Activated CD8-positive, alpha-beta T cell treated with anti-CD3 and anti-CD28 coated beads for 36 hours (primary cell): ENCODE measurements at regions not wholly inside any gene's neighbourhood (a gene's known extent, or its start where the extent isn't known, plus 50 kb on each side); places are given as distances from the start of the nearest gene placed in this dataset.

ENCODE experiments used
- ATAC-seq: fragments of 200-7000 bp; cut with Tn5 transposase; one replicate; pipeline ENCODE4 v1.10.0; 2021; ENCODE audit warnings: mild to moderate bottlenecking, moderate library complexity
- CTCF ChIA-PET: fragments of 350-600 bp; sonication (Branson Sonifier 250); formaldehyde crosslinking; loops from one replicate; lab custom pipeline; 2021; ENCODE audit warnings: antibody characterized with exemption; lab: Charles Lee
- POLR2A ChIA-PET: fragments of 350-600 bp; sonication (Branson Sonifier 250); formaldehyde crosslinking; loops from one replicate; lab custom pipeline; 2021; ENCODE audit warnings: antibody characterized with exemption; lab: Charles Lee
- DNase-seq: peaks from one replicate; pipeline ENCODE4 v3.0.0-alpha.2; 2020
- H3K27ac Mint-ChIP-seq: one replicate; pipeline ENCODE4 v1.8.0; 2021; ENCODE audit warnings: mild to moderate bottlenecking, mixed read lengths
- H3K27me3 Mint-ChIP-seq: one replicate; pipeline ENCODE4 v1.8.0; 2021; ENCODE audit warnings: mixed read lengths
- H3K36me3 Mint-ChIP-seq: one replicate; pipeline ENCODE4 v1.8.0; 2021; ENCODE audit warnings: low read depth, mixed read lengths
- H3K4me1 Mint-ChIP-seq: one replicate; pipeline ENCODE4 v1.8.0; 2021; ENCODE audit warnings: low read depth, mixed read lengths
- H3K4me3 Mint-ChIP-seq: one replicate; pipeline ENCODE4 v1.8.0; 2021; ENCODE audit warnings: mild to moderate bottlenecking, moderate library complexity, mixed read lengths
- H3K9me3 Mint-ChIP-seq: one replicate; pipeline ENCODE4 v1.8.0; 2021; ENCODE audit warnings: mixed read lengths
- CTCF ChIP-seq: fragments of 200-600 bp; IDR thresholded peaks from one replicate; pipeline ENCODE4 v1.8.0; 2022; ENCODE audit warnings: antibody characterized with exemption, mild to moderate bottlenecking
- intact Hi-C: fragments of 100-400 bp; cut with micrococcal nuclease; formaldehyde crosslinking; loops from one replicate; pipeline ENCODE4 v1.10.0; 2022

GRCh38 chr14:56708704-56709103, 101.6 kb downstream of the OTX2 start:
- Mint-ChIP-seq H3K27me3 (peaks cover 10% of the 10 kb centered on the region), H3K9me3 (no peaks in the 10 kb centered on the region), H3K4me1 (no peaks in the 10 kb centered on the region), H3K27ac (no peak overlapping the region), H3K4me3 (no peak overlapping the region), H3K36me3 (no peaks in the 10 kb centered on the region)
- ChIA-PET POLR2A (no interaction called here), CTCF (no interaction called here)
- TF ChIP-seq CTCF: no peak
- DNase-seq (no peak), ATAC-seq (no peak)
- intact Hi-C loops: no loop called here

- Mint-ChIP-seq H3K27me3 (peaks cover 15% of the 10 kb centered on the region), H3K36me3 (no peaks in the 10 kb centered on the region), H3K4me1 (no peaks in the 10 kb centered on the region), H3K9me3 (no peaks in the 10 kb centered on the region), H3K27ac (no peak overlapping the region), H3K4me3 (no peak overlapping the region)
- POLR2A ChIA-PET: no interaction called here
- CTCF ChIA-PET: interaction anchor here (1.2 kb wide), 1 partner anchor 12 kb away, joined by 3 read pairs; no protein-coding TSS in a partner anchor
- no peak for TF ChIP-seq CTCF
- ATAC-seq (no peak), DNase-seq (no peak)
- intact Hi-C loops: no loop called here
Observed at GRCh38 chr14:56703947-56704346, 106.3 kb downstream of the OTX2 start.

DNA sequence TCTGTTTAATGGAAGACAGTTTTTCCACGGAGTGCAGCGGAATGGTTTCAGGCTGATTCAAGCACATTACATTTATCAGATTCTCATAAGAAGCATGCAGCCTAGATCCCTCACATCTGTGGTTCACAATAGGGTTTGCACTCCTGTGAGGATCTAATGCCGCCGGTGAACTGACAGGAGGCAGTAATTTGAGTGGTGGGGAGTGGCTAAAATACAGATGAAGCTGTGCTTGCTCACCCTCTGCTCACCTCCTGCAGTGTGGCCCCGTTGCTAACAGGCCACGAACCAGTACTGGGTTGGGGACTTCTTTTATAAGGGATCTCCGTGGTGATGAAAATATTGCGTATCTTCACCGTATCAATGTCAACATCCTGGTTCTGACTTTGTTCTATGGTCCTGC, 107.8 kb downstream of the OTX2 start:
- TF ChIP-seq CTCF: no peak
- H3K27me3 Mint-ChIP-seq: peaks cover 10% of the 10 kb centered on the region

More for the DNA sequence above, 107.8 kb downstream of the OTX2 start:
- Mint-ChIP-seq H3K36me3 (no peaks in the 10 kb centered on the region), H3K4me1 (no peaks in the 10 kb centered on the region), H3K4me3 (no peak overlapping the region), H3K9me3 (no peaks in the 10 kb centered on the region), H3K27ac (no peak overlapping the region)
- POLR2A ChIA-PET: no interaction called here
- DNase-seq (no peak), ATAC-seq (no peak)
- CTCF ChIA-PET: no interaction called here
- intact Hi-C loops: no loop called here
